GM12872 (cell line): ENCODE measurements at regions not wholly inside any gene's neighbourhood (a gene's known extent, or its start where the extent isn't known, plus 50 kb on each side); places are given as distances from the start of the nearest gene placed in this dataset.

ENCODE experiments used
- TF ChIP-seq, protein P1 (sequence below): IDR thresholded peaks from 3 replicates; pipeline ENCODE4 v1.5.1; 2011; ENCODE audit warnings: low read depth, mild to moderate bottlenecking, low read length, moderate library complexity; ENCODE audit not compliant: insufficient read depth

DNA sequence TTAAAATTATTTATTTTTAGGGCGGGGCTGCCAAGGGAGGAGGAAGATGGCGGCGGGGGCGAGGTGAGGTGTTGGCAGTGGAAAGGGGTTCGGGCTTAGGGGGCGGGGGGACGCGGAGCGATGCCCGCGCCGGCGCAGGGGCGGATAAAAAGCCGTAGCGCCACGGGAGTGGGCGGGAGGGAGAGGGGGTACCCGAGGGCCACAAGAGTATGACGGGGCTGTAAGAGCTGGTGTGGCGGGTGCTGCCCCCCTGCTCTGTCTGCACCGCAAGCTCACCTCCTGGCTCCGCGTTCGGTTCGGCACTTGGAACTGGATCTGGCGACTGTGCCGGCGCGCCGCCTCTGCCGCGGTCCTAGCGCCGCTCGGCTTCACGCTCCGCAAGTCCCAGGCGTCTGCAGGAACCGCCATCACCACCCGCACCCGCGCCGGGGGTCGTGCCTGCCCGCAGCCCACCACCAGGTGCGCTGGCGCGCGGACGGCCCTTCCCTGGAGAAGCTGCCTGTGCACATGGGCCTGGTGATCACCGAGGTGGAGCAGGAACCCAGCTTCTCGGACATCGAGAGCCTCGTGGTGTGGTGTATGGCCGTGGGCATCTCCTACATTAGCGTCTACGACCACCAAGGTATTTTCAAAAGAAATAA, 265.2 kb upstream of the SGCG start:
- TF ChIP-seq, protein P1, sequence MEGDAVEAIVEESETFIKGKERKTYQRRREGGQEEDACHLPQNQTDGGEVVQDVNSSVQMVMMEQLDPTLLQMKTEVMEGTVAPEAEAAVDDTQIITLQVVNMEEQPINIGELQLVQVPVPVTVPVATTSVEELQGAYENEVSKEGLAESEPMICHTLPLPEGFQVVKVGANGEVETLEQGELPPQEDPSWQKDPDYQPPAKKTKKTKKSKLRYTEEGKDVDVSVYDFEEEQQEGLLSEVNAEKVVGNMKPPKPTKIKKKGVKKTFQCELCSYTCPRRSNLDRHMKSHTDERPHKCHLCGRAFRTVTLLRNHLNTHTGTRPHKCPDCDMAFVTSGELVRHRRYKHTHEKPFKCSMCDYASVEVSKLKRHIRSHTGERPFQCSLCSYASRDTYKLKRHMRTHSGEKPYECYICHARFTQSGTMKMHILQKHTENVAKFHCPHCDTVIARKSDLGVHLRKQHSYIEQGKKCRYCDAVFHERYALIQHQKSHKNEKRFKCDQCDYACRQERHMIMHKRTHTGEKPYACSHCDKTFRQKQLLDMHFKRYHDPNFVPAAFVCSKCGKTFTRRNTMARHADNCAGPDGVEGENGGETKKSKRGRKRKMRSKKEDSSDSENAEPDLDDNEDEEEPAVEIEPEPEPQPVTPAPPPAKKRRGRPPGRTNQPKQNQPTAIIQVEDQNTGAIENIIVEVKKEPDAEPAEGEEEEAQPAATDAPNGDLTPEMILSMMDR: no peak

GRCh38 chr13:22925881-22926747, 254.7 kb upstream of the SGCG start:
- TF ChIP-seq, protein P1: no peak

DNA sequence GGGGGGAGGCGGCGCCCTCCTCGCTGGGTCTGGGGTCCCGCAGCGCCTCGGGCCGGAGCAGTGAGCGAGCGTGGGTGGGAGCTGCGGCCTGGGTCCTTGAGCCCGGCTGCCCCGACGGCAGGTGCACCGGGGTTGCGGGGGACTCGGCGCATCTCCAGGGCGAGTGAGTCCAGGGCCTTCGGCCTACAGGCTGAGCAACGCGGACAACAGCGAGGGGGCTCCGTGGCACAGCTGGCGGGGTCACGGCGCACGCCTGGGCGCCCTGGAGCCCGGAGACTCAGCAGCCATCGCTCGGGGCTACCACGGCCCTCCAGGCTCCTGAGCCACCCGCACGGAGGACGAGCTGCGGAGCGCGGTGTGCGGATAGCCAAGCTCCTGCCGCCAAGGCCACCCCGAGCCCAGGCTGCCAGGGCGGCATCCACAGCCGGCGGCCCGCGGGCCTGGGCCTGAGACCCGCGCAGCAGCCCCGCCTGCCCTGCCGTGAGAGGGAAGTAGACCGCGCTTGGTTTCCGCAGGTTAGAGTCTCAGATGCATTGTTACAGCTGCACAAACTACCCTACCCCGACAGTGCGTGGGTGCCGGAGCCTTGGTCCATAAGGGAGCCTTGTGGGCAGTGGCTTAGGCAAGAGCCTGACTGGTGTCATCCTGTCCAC, 253.9 kb upstream of the SGCG start:
- TF ChIP-seq, protein P1: no peak

DNA sequence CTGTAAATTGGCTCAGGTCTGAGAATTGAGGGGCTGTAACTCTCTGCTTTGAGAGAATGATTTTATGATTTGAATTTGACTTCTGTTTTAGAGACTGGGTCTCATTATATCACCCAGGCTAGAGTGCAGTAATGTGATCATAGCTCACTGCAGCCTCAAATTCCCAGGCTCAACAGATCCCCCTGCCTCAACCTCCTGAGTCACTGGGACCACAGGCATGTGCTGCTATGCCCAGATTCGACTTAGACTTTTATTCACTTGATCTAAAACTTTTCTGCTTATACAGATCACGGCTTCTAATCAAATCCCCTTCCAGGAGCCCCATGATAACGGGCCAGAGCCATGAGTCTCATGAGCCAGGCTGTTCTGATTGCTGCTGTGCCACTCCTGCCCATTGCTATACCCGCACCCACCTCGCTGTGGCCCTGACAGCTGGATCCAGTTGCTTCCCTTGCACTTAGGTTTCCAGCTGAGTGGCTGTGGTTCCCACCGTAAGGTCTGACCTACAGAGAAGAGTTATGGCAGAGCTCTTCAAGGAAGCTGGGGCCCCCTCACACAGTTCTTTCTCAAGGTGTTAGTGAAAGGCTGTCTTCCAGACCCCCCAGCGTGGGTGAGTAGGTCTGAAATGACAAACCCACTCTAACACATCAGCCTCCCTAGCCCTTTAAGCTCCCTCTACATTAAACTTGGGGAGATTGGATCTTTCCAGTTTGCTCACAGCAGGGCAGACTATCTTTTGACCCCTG, 251.2 kb upstream of the SGCG start:
- TF ChIP-seq, protein P1: no peak

DNA sequence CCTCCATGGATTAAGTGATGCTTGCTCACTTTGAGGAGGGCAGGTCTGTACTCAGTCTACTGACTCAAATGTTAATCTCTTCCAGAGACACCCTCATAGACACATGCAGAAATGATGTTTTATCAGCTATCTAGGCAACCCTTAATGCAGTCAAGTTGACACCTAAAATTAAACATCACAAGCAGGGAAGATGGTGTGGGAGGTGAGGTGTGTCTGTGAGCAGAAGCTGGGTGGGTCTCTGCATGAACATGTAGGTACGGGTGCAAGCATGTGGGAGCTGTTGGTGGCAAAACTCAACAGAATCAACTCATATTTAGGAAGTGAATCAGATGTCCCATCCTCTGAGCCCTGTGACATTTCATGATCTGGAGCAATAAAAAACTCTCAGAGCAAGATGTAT, 249.2 kb upstream of the SGCG start:
- TF ChIP-seq, protein P1: no peak

DNA sequence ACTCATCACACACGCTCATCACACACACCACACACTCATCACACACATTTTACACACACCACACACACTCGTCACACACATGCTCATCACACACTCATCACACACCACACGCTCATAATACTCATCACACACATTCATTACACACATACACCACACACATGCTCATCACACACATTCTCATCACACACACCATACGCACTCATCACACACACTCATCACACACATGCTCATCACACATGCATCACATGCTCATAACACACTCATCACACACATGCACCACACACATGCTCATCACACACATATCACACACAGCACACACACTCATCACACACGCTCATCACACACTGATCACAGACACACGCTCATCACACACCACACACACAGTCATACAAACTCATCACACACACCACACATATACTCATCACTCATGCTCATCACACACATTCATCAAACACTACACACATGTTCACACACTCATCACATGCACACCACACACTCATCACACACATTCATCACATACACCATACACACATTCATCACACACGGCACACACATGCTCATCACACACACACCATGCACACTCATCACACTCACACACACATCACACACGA, 247.1 kb upstream of the SGCG start:
- TF ChIP-seq, protein P1: no peak
